Osteocyte (in vitro differentiated cells): ENCODE measurements at regions not wholly inside any gene's neighbourhood (a gene's known extent, or its start where the extent isn't known, plus 50 kb on each side); places are given as distances from the start of the nearest gene placed in this dataset.

Source experiments
- DNase-seq: peaks from one replicate; pipeline ENCODE4 v3.0.0; 2021; ENCODE audit warnings: mixed read lengths; ENCODE audit not compliant: unreplicated experiment; ENCODE audit errors: extremely low spot score
- H3K27ac Mint-ChIP-seq: one replicate; pipeline ENCODE4 v1.8.0; 2021; ENCODE audit warnings: mild to moderate bottlenecking, mixed read lengths; ENCODE audit not compliant: unreplicated experiment
- H3K27me3 Mint-ChIP-seq: one replicate; pipeline ENCODE4 v1.8.0; 2021; ENCODE audit warnings: mixed read lengths; ENCODE audit not compliant: unreplicated experiment
- H3K36me3 Mint-ChIP-seq: one replicate; pipeline ENCODE4 v1.8.0; 2021; ENCODE audit warnings: mixed read lengths; ENCODE audit not compliant: unreplicated experiment
- H3K4me1 Mint-ChIP-seq: one replicate; pipeline ENCODE4 v1.8.0; 2021; ENCODE audit warnings: mixed read lengths; ENCODE audit not compliant: unreplicated experiment
- H3K4me3 Mint-ChIP-seq: one replicate; pipeline ENCODE4 v1.8.0; 2021; ENCODE audit warnings: mild to moderate bottlenecking, moderate library complexity, mixed read lengths; ENCODE audit not compliant: unreplicated experiment
- H3K9me3 Mint-ChIP-seq: one replicate; pipeline ENCODE4 v1.8.0; 2021; ENCODE audit warnings: mixed read lengths; ENCODE audit not compliant: unreplicated experiment
- TF ChIP-seq, protein P1 (sequence below): fragments of 200-600 bp; sonication (generic); IDR thresholded peaks from 2 replicates; pipeline ENCODE4 v1.5.0; 2021; ENCODE audit warnings: antibody characterized with exemption, mild to moderate bottlenecking, moderate library complexity

DNA sequence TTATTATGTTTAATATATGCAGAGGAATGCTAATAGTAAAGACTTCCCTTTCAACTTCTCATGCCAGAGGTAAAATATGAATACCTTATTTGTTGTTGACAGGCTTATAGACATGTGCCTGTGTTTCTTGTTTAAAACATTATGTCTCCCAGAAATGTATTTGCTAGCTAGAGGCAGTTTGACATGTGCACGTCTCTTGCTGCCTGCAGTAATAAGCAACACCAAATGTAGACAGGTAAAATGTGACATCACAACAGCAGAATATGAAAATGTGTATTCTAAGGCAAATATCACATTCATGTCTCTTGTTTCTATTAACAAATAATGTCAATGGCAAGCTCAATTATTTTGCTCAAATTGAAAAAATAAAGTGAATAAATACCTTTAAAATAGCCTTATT, 80.2 kb upstream of the NEGR1 start:
- Mint-ChIP-seq H3K4me3 (no peak overlapping the region), H3K27me3 (no peaks in the 10 kb centered on the region), H3K9me3 (peaks cover 11% of the 10 kb centered on the region), H3K27ac (no peak overlapping the region), H3K4me1 (no peaks in the 10 kb centered on the region), H3K36me3 (no peaks in the 10 kb centered on the region)
- no peak for DNase-seq
- TF ChIP-seq, protein P1, sequence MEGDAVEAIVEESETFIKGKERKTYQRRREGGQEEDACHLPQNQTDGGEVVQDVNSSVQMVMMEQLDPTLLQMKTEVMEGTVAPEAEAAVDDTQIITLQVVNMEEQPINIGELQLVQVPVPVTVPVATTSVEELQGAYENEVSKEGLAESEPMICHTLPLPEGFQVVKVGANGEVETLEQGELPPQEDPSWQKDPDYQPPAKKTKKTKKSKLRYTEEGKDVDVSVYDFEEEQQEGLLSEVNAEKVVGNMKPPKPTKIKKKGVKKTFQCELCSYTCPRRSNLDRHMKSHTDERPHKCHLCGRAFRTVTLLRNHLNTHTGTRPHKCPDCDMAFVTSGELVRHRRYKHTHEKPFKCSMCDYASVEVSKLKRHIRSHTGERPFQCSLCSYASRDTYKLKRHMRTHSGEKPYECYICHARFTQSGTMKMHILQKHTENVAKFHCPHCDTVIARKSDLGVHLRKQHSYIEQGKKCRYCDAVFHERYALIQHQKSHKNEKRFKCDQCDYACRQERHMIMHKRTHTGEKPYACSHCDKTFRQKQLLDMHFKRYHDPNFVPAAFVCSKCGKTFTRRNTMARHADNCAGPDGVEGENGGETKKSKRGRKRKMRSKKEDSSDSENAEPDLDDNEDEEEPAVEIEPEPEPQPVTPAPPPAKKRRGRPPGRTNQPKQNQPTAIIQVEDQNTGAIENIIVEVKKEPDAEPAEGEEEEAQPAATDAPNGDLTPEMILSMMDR: no peak

DNA sequence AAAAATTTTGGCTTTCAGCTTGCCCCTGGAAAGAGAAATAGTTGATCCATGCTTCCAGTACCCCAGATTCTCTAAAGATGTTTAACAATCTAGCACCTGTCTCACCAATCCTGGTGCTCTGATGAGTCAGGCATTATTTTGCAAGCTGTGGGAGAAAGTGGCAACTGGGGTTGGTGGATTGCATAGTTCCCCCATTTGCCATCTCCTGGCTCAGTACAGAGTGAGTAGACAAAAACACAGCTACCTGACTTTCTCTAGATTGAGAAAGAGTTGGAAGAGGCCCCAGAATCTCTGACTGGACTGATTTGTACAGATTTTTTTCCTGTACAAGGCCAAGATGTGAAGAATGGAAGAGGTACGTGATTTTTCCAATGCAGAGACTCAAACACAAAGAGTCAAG, 75.1 kb upstream of the NEGR1 start:
- Mint-ChIP-seq H3K36me3 (no peaks in the 10 kb centered on the region), H3K4me1 (no peaks in the 10 kb centered on the region), H3K27me3 (no peaks in the 10 kb centered on the region), H3K27ac (no peak overlapping the region), H3K4me3 (no peak overlapping the region), H3K9me3 (peaks cover 11% of the 10 kb centered on the region)
- DNase-seq: no peak
- TF ChIP-seq, protein P1: no peak

DNA sequence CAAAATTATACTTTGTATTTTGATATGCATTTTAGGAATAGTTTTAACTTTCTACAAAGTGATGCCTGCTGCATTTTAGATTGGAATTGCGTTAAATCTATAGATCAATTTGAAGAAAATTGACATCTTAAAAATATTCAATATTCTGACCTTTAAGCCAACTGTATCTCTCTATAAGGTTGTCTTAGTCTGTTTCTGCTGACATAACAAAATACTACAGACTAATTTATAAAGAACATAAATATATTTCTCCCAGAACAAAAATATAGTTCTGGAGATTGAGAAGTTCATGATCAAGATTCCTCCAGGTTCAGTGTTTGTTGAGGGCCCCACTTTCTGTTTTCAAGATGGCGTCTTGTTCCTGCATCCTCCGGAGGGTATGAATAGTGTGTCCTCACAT, 73.6 kb upstream of the NEGR1 start:
- TF ChIP-seq, protein P1: no peak
- DNase-seq: no peak
- no peaks in the 10 kb centered on the region for H3K4me1 Mint-ChIP-seq
- H3K36me3 Mint-ChIP-seq: no peaks in the 10 kb centered on the region
- H3K9me3 Mint-ChIP-seq: peaks cover 4% of the 10 kb centered on the region
- H3K27me3 Mint-ChIP-seq: no peaks in the 10 kb centered on the region
- H3K4me3 Mint-ChIP-seq: no peak overlapping the region
- H3K27ac Mint-ChIP-seq: no peak overlapping the region

DNA sequence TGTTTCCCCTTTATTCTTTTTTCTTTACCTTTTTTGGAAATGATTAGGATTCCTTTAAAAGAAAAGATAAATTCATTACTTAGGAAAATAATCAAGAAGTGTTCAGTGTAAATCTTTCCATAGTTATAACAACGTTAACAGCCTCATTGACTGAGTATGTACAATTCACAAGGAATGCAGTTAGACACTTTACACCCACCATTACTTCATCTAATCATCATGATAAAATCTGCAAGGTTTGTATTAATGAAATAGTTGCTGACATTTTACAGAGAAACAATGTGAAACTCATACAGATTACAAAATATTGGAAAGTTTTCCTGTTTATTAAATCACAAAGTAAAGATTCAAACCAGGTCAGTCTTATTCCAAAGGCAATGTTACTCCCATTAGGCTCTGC, 59.3 kb upstream of the NEGR1 start:
- no peak for DNase-seq
- Mint-ChIP-seq H3K9me3 (no peaks in the 10 kb centered on the region), H3K36me3 (no peaks in the 10 kb centered on the region), H3K4me3 (no peak overlapping the region), H3K27ac (no peak overlapping the region), H3K4me1 (peaks cover 2% of the 10 kb centered on the region), H3K27me3 (no peaks in the 10 kb centered on the region)
- TF ChIP-seq, protein P1: no peak

DNA sequence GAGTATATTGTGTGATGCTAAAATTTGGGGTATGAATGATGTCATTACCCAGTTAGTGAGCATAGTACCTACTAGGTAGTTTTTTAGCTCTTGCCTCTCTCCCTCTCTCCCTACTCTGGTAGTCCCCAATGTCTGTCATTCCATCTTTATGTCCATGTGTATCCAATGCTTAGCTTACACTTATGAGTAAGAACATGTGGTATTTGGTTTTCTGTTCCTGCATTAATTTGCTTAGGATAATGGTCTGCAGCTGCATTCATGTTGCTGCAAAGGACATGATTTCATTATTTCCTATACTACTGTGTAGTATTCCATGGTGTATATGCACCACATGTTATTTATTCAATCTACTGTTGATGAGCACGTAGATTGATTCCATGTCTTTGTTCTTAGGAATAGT, 54.4 kb upstream of the NEGR1 start:
- Mint-ChIP-seq H3K27ac (no peak overlapping the region), H3K9me3 (no peaks in the 10 kb centered on the region), H3K36me3 (no peaks in the 10 kb centered on the region), H3K4me3 (no peak overlapping the region), H3K4me1 (no peaks in the 10 kb centered on the region), H3K27me3 (no peaks in the 10 kb centered on the region)
- DNase-seq: no peak
- TF ChIP-seq, protein P1: no peak
